Neuronal stem cell (in vitro differentiated cells): ENCODE measurements at regions not wholly inside any gene's neighbourhood (a gene's known extent, or its start where the extent isn't known, plus 50 kb on each side); places are given as distances from the start of the nearest gene placed in this dataset.

Experiments used
- DNase-seq: peaks from one replicate; pipeline ENCODE4 v3.0.0-alpha.2; 2013; ENCODE audit warnings: low spot score
- H2AFZ ChIP-seq: one replicate; pipeline ENCODE4 v1.6.1; 2013; ENCODE audit warnings: mild to moderate bottlenecking, low read length, inconsistent platforms
- H2AK5ac ChIP-seq: 2 replicates; pipeline ENCODE4 v1.6.1; 2013; ENCODE audit warnings: low read depth, mild to moderate bottlenecking, inconsistent platforms, low read length, moderate library complexity, mixed read lengths
- H2BK120ac ChIP-seq: 2 replicates; pipeline ENCODE4 v1.6.1; 2013; ENCODE audit warnings: low read depth, mild to moderate bottlenecking, inconsistent platforms, low read length, moderate library complexity, mixed read lengths
- H2BK12ac ChIP-seq: one replicate; pipeline ENCODE4 v1.6.1; 2013; ENCODE audit warnings: low read length, inconsistent platforms
- H2BK15ac ChIP-seq: 2 replicates; pipeline ENCODE4 v1.6.1; 2013; ENCODE audit warnings: mild to moderate bottlenecking, low read length, inconsistent platforms, mixed read lengths
- H2BK5ac ChIP-seq: one replicate; pipeline ENCODE4 v1.6.1; 2013; ENCODE audit warnings: inconsistent platforms, mild to moderate bottlenecking, low read length, moderate library complexity
- H3K14ac ChIP-seq: one replicate; pipeline ENCODE4 v1.6.1; 2013; ENCODE audit warnings: low read length, inconsistent platforms
- H3K18ac ChIP-seq: 2 replicates; pipeline ENCODE4 v1.6.1; 2013; ENCODE audit warnings: low read length, inconsistent platforms
- H3K23ac ChIP-seq: 2 replicates; pipeline ENCODE4 v1.6.1; 2013; ENCODE audit warnings: low read depth, mild to moderate bottlenecking, mixed read lengths, low read length, inconsistent platforms; ENCODE audit not compliant: poor library complexity
- H3K27ac ChIP-seq: replicated peaks from 3 replicates; pipeline ENCODE4 v1.5.1; 2013; ENCODE audit warnings: low read length, inconsistent platforms
- H3K27me3 ChIP-seq, 3 experiments: 2 replicates each; pipeline ENCODE4 v1.6.1; 2013; ENCODE audit warnings: low read length in 3 of 3, mild to moderate bottlenecking in 2 of 3, inconsistent platforms in 1 of 3, low read depth in 1 of 3, mixed read lengths in 1 of 3, moderate library complexity in 1 of 3; ENCODE audit not compliant: control insufficient read depth in 3 of 3, insufficient read depth in 3 of 3
- H3K36me3 ChIP-seq, 2 donors: replicated peaks in 1 of 2; 2 replicates each; pipeline ENCODE4 v1.6.1; 2013; ENCODE audit warnings: low read length in 2 of 2; ENCODE audit not compliant: control insufficient read depth in 2 of 2, insufficient read depth in 2 of 2
- H3K4ac ChIP-seq: 2 replicates; pipeline ENCODE4 v1.6.1; 2013; ENCODE audit warnings: inconsistent platforms, mild to moderate bottlenecking, low read length, moderate library complexity
- H3K4me1 ChIP-seq, 2 donors: 1 replicate in 1 of 2; 2 replicates in 1 of 2; pipeline ENCODE4 v1.6.1; 2013; ENCODE audit warnings: low read length in 2 of 2, low read depth in 1 of 2; ENCODE audit not compliant: control insufficient read depth in 2 of 2, insufficient read depth in 1 of 2
- H3K4me2 ChIP-seq: one replicate; pipeline ENCODE4 v1.6.1; 2013; ENCODE audit warnings: mild to moderate bottlenecking, low read length, inconsistent platforms; ENCODE audit not compliant: insufficient read depth, poor library complexity, severe bottlenecking
- H3K4me3 ChIP-seq, 2 donors: 2 replicates each; pipeline ENCODE4 v1.5.1; 2013; ENCODE audit warnings: low read length in 2 of 2, mild to moderate bottlenecking in 2 of 2, inconsistent platforms in 1 of 2, moderate library complexity in 1 of 2
- H3K79me1 ChIP-seq: one replicate; pipeline ENCODE4 v1.6.1; 2013; ENCODE audit warnings: low read depth, mild to moderate bottlenecking, inconsistent platforms, low read length, moderate library complexity
- H3K9ac ChIP-seq: one replicate; pipeline ENCODE4 v1.6.1; 2013; ENCODE audit warnings: mild to moderate bottlenecking, low read depth, low read length, inconsistent platforms; ENCODE audit not compliant: poor library complexity
- H3K9me3 ChIP-seq, 2 donors: replicated peaks in 1 of 2; 2 replicates each; pipeline versions ENCODE3 to v1.6.1; 2013; ENCODE audit warnings: low read length in 2 of 2, mild to moderate bottlenecking in 2 of 2, inconsistent platforms in 1 of 2, low read depth in 1 of 2, mixed read lengths in 1 of 2, moderate library complexity in 1 of 2; ENCODE audit not compliant: control insufficient read depth in 2 of 2, insufficient read depth in 1 of 2
- H4K8ac ChIP-seq: one replicate; pipeline ENCODE4 v1.6.1; 2013; ENCODE audit warnings: low read depth, mild to moderate bottlenecking, inconsistent platforms, low read length, moderate library complexity
- H4K91ac ChIP-seq: one replicate; pipeline ENCODE4 v1.6.1; 2013; ENCODE audit warnings: low read length, low read depth, mild to moderate bottlenecking, inconsistent platforms; ENCODE audit not compliant: poor library complexity
- WGBS, 2 donors: extraction: QIAGEN DNeasy Blood & Tissue Kit; methylation state at CpG; one replicate each; pipeline ENCODE4 v1.1.7; 2013; ENCODE audit warnings: missing lambda C conversion rate in 2 of 2, mixed read lengths in 1 of 2; ENCODE audit not compliant: insufficient read length in 2 of 2, insufficient replicate concordance in 1 of 2; ENCODE audit errors: extremely low coverage in 2 of 2; 5-methylcytosine and 5-hydroxymethylcytosine counted together

GRCh38 chr7:25859412-25860274 is 292.4 kb upstream of the NFE2L3 start:
- no peak overlapping the region for H2BK12ac ChIP-seq
- no peak overlapping the region for H4K8ac ChIP-seq
- WGBS, 2 donors, result no CpG with 5 or more reads among the region's 19 CpGs
- no peak overlapping the region for H3K4me2 ChIP-seq
- H2BK5ac ChIP-seq, result no peak overlapping the region
- peaks cover 0 to 4% of the 10 kb centered on the region in 2 donors for H3K9me3 ChIP-seq
- no peak overlapping the region for H3K4me3 ChIP-seq
- no peak overlapping the region for H3K4ac ChIP-seq
- no peak overlapping the region for H2BK120ac ChIP-seq
- H3K27ac ChIP-seq, result no peak overlapping the region
- H3K27me3 ChIP-seq, result peaks cover 20 to 57% (median 45%) of the 10 kb centered on the region in 3 experiments
- H3K79me1 ChIP-seq, result no peaks in the 10 kb centered on the region
- no peak overlapping the region for H4K91ac ChIP-seq
- H3K14ac ChIP-seq, result no peak overlapping the region
- H3K36me3 ChIP-seq, result no peaks in the 10 kb centered on the region
- H2BK15ac ChIP-seq, result no peak overlapping the region
- H3K9ac ChIP-seq, result no peak overlapping the region
- no peak for DNase-seq
- no peak overlapping the region for H3K23ac ChIP-seq
- H2AK5ac ChIP-seq, result no peak overlapping the region
- peak overlapping the region; percentile 78 for H2AFZ ChIP-seq
- H3K4me1 ChIP-seq, result peaks cover 0 to 9% of the 10 kb centered on the region in 2 donors
- no peak overlapping the region for H3K18ac ChIP-seq

- Histone ChIP-seq H3K27me3 (peaks cover 20 to 66% (median 45%) of the 10 kb centered on the region in 3 experiments), H3K14ac (no peak overlapping the region), H2AK5ac (no peak overlapping the region), H2BK15ac (no peak overlapping the region), H4K8ac (no peak overlapping the region), H3K4me1 (peaks cover 0 to 9% of the 10 kb centered on the region in 2 donors), H3K27ac (no peak overlapping the region), H3K4me2 (no peak overlapping the region), H3K9ac (no peak overlapping the region), H3K9me3 (peaks cover 0 to 4% of the 10 kb centered on the region in 2 donors), H3K79me1 (no peaks in the 10 kb centered on the region), H3K36me3 (no peaks in the 10 kb centered on the region), H2BK12ac (peak overlapping the region; percentile 49), H2AFZ (peak overlapping the region; percentile 66), H4K91ac (no peak overlapping the region), H2BK5ac (no peak overlapping the region), H3K4ac (no peak overlapping the region), H2BK120ac (no peak overlapping the region), H3K18ac (no peak overlapping the region), H3K23ac (no peak overlapping the region), H3K4me3 (no peak overlapping the region)
- DNase-seq, result no peak
- WGBS, 2 donors, result no CpG with 5 or more reads among the region's 36 CpGs
These were observed 291.5 kb upstream of the NFE2L3 start for GRCh38 chr7:25860275-25861163.

GRCh38 chr7:25861164-25861496 is 290.9 kb upstream of the NFE2L3 start:
- Histone ChIP-seq H3K9me3 (peaks cover 0 to 4% of the 10 kb centered on the region in 2 donors), H2BK12ac (no peak overlapping the region), H2AK5ac (no peak overlapping the region), H3K4me3 (no peak overlapping the region), H3K27ac (no peak overlapping the region), H3K27me3 (peaks cover 20 to 72% (median 45%) of the 10 kb centered on the region in 3 experiments), H4K8ac (no peak overlapping the region), H2BK5ac (no peak overlapping the region), H2BK15ac (no peak overlapping the region), H3K4ac (no peak overlapping the region), H4K91ac (no peak overlapping the region), H3K9ac (no peak overlapping the region), H3K4me1 (peaks cover 0 to 9% of the 10 kb centered on the region in 2 donors), H3K79me1 (no peaks in the 10 kb centered on the region), H3K36me3 (no peaks in the 10 kb centered on the region), H3K14ac (no peak overlapping the region), H3K23ac (no peak overlapping the region), H3K4me2 (no peak overlapping the region), H2BK120ac (no peak overlapping the region), H2AFZ (no peak overlapping the region), H3K18ac (no peak overlapping the region)
- WGBS, 2 donors, result no CpG with 5 or more reads among the region's 7 CpGs
- DNase-seq, result no peak
